OCI-LY1 (cell line): ENCODE measurements at regions not wholly inside any gene's neighbourhood (a gene's known extent, or its start where the extent isn't known, plus 50 kb on each side); places are given as distances from the start of the nearest gene placed in this dataset.

Source experiments
- H2AFZ ChIP-seq: fragments of 200-600 bp; sonication (generic), shearing (Covaris generic); 2 replicates; pipeline ENCODE4 v1.6.0; 2014; ENCODE audit warnings: antibody characterized with exemption, mild to moderate bottlenecking, low read length
- H3F3A ChIP-seq: fragments of 200-600 bp; sonication (generic), shearing (Covaris generic); 2 replicates; pipeline ENCODE4 v1.6.0; 2014; ENCODE audit warnings: mild to moderate bottlenecking, antibody characterized with exemption, low read length, moderate library complexity; ENCODE audit not compliant: insufficient read depth
- H3K27ac ChIP-seq: fragments of 200-600 bp; sonication (generic); 2 replicates; pipeline ENCODE4 v1.5.1; 2014; ENCODE audit warnings: low read length, mixed run types, mild to moderate bottlenecking, low read depth; ENCODE audit not compliant: poor library complexity, severe bottlenecking
- H3K27me3 ChIP-seq: fragments of 200-600 bp; sonication (generic); 2 replicates; pipeline ENCODE4 v1.6.0; 2014; ENCODE audit warnings: antibody characterized with exemption, mild to moderate bottlenecking, low read length, moderate library complexity; ENCODE audit not compliant: insufficient read depth
- H3K36me3 ChIP-seq: fragments of 200-600 bp; sonication (generic); 2 replicates; pipeline ENCODE4 v1.6.1; 2014; ENCODE audit warnings: mild to moderate bottlenecking, antibody characterized with exemption, low read length, moderate library complexity, mixed read lengths; ENCODE audit not compliant: insufficient read depth
- H3K4me1 ChIP-seq: fragments of 200-600 bp; sonication (generic); 2 replicates; pipeline ENCODE4 v1.5.1; 2014; ENCODE audit warnings: mild to moderate bottlenecking, low read length, moderate library complexity; ENCODE audit not compliant: insufficient read depth, severe bottlenecking
- H3K4me2 ChIP-seq: fragments of 200-600 bp; sonication (generic), shearing (Covaris generic); 2 replicates; pipeline ENCODE4 v1.6.1; 2014; ENCODE audit warnings: low read length
- H3K4me3 ChIP-seq: fragments of 200-600 bp; sonication (generic); 2 replicates; pipeline ENCODE4 v1.5.1; 2014; ENCODE audit warnings: low read length, low read depth, mild to moderate bottlenecking, mixed read lengths; ENCODE audit not compliant: poor library complexity, severe bottlenecking
- H3K79me2 ChIP-seq: fragments of 200-600 bp; shearing (Covaris generic); 2 replicates; pipeline ENCODE4 v1.6.1; 2016; ENCODE audit warnings: mixed run types, low read length, mixed read lengths; ENCODE audit not compliant: insufficient read depth
- H3K9ac ChIP-seq: fragments of 200-600 bp; sonication (generic), shearing (Covaris generic); 2 replicates; pipeline ENCODE4 v1.6.1; 2014; ENCODE audit warnings: mild to moderate bottlenecking, low read length, mixed read lengths
- H3K9me2 ChIP-seq: fragments of 200-600 bp; sonication (generic), shearing (Covaris generic); 2 replicates; pipeline ENCODE4 v1.6.1; 2014; ENCODE audit warnings: low read depth, mild to moderate bottlenecking, low read length, mixed read lengths
- H3K9me3 ChIP-seq: fragments of 200-600 bp; shearing (Covaris generic); 2 replicates; pipeline ENCODE4 v1.6.1; 2014; ENCODE audit warnings: low read length, mixed read lengths
- H4K20me1 ChIP-seq: fragments of 200-600 bp; sonication (generic), shearing (Covaris generic); 2 replicates; pipeline ENCODE4 v1.6.0; 2016; ENCODE audit warnings: mild to moderate bottlenecking, low read length; ENCODE audit not compliant: insufficient read depth
- EZH2 ChIP-seq: fragments of 200-600 bp; sonication (generic), shearing (Covaris generic); IDR thresholded peaks from 2 replicates; pipeline ENCODE4 v1.8.0; 2017; ENCODE audit warnings: borderline replicate concordance, mixed run types, mild to moderate bottlenecking, antibody characterized with exemption, low read length, moderate library complexity, mixed read lengths
- TF ChIP-seq, protein P1 (sequence below): fragments of 200-600 bp; sonication (generic), shearing (Covaris generic); IDR thresholded peaks from 2 replicates; pipeline ENCODE4 v1.5.1; 2017; ENCODE audit warnings: mild to moderate bottlenecking, antibody characterized with exemption, low read length, moderate library complexity, mixed read lengths

DNA sequence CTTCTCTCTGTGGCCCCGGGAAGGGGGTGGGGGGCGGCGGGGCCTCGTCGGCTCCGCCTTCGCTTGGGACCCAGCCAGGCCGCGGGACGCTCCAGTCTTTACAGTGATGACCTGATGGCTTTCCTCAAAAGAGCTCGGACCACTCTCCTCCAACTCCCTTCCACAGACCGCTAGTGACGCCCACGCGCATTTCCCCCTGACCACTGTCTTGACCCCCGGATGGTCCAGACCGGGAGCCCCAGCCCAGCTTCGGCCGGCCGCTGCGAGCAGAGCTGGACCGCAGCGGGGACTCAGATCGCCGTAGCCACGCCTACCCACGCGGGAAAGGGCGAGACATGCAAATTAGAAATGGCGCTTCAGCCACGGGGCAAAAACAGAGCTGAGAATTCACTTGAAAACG is 81.6 kb upstream of the RNU2-1 start:
- Histone ChIP-seq H3K4me1 (no peaks in the 10 kb centered on the region), H3K27ac (no peak overlapping the region), H2AFZ (no peak overlapping the region)

DNA sequence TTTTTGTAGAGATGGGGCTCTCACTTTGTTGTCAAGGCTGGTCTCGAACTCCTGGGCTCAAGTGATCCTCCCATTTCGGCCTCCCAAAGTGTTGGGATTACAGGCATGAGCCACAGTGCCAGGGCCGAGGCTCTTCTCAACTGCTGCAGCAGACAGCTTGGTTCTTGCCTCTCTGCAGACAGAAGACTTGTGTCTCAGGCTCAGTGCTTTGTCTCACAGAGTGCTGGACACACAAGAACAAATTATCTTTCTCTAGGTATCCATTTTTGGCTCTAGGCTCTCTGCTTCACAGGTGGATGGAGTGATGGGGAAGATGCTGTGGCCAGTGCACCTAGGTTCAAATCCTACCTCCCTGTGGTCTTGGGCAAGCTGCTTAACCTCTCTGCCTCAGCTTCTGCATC is 80.8 kb upstream of the RNU2-1 start:
- no peak overlapping the region for H3K4me2 ChIP-seq
- no peak overlapping the region for H3K9ac ChIP-seq
- H2AFZ ChIP-seq: no peak overlapping the region
- no peak overlapping the region for H3K27ac ChIP-seq
- no peak overlapping the region for H3K4me3 ChIP-seq
- no peaks in the 10 kb centered on the region for H3K27me3 ChIP-seq
- no peaks in the 10 kb centered on the region for H3F3A ChIP-seq
- no peaks in the 10 kb centered on the region for H3K4me1 ChIP-seq
- no peaks in the 10 kb centered on the region for H3K79me2 ChIP-seq
- TF ChIP-seq, protein P1, sequence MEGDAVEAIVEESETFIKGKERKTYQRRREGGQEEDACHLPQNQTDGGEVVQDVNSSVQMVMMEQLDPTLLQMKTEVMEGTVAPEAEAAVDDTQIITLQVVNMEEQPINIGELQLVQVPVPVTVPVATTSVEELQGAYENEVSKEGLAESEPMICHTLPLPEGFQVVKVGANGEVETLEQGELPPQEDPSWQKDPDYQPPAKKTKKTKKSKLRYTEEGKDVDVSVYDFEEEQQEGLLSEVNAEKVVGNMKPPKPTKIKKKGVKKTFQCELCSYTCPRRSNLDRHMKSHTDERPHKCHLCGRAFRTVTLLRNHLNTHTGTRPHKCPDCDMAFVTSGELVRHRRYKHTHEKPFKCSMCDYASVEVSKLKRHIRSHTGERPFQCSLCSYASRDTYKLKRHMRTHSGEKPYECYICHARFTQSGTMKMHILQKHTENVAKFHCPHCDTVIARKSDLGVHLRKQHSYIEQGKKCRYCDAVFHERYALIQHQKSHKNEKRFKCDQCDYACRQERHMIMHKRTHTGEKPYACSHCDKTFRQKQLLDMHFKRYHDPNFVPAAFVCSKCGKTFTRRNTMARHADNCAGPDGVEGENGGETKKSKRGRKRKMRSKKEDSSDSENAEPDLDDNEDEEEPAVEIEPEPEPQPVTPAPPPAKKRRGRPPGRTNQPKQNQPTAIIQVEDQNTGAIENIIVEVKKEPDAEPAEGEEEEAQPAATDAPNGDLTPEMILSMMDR: no peak
- TF ChIP-seq EZH2: no peak
- H3K9me2 ChIP-seq: no peaks in the 10 kb centered on the region
- no peaks in the 10 kb centered on the region for H3K36me3 ChIP-seq
- peaks cover 4% of the 10 kb centered on the region; the same call in 1 of the 2 replicates for H3K9me3 ChIP-seq
- H4K20me1 ChIP-seq: no peaks in the 10 kb centered on the region

More for the DNA sequence above, 81.6 kb upstream of the RNU2-1 start:
- Histone ChIP-seq H3K36me3 (no peaks in the 10 kb centered on the region), H3K9me2 (no peaks in the 10 kb centered on the region), H3K79me2 (no peaks in the 10 kb centered on the region), H3K9ac (no peak overlapping the region), H3K27me3 (no peaks in the 10 kb centered on the region), H3F3A (no peaks in the 10 kb centered on the region), H4K20me1 (no peaks in the 10 kb centered on the region), H3K4me3 (no peak overlapping the region), H3K4me2 (no peak overlapping the region), H3K9me3 (peaks cover 6% of the 10 kb centered on the region; the same call in 1 of the 2 replicates)
- TF ChIP-seq, protein P1: no peak
- TF ChIP-seq EZH2: no peak

DNA sequence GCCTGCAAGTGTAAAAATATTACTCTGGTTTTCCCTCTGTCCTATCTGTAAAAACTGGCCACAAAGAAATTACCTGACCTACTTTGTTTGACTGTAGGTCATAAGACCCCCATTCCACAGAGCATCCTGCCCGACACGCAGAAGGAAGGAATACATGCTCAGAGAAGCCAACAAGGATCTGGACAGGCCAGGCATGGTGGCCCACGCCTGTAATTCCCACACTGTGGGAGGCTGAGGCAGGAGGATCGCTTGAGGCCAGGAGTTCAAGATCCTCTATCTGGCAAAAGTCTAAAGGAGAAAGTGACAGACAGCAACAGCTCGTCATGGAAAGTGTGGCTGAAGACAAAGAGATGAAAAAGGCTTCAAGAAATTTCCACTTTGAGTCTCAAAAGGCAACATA is 78.2 kb upstream of the RNU2-1 start:
- no peak for TF ChIP-seq EZH2
- TF ChIP-seq, protein P1: no peak

More for the DNA sequence above, 78.2 kb upstream of the RNU2-1 start:
- no peaks in the 10 kb centered on the region for H3K9me2 ChIP-seq
- H3K27me3 ChIP-seq: no peaks in the 10 kb centered on the region
- no peaks in the 10 kb centered on the region for H3K9me3 ChIP-seq
- no peak overlapping the region for H3K4me3 ChIP-seq
- H4K20me1 ChIP-seq: no peaks in the 10 kb centered on the region
- no peaks in the 10 kb centered on the region for H3K36me3 ChIP-seq
- no peak overlapping the region for H3K9ac ChIP-seq
- no peak overlapping the region for H3K27ac ChIP-seq
- no peaks in the 10 kb centered on the region for H3F3A ChIP-seq
- no peaks in the 10 kb centered on the region for H3K4me1 ChIP-seq
- H3K79me2 ChIP-seq: no peaks in the 10 kb centered on the region
- no peak overlapping the region for H2AFZ ChIP-seq
- no peak overlapping the region for H3K4me2 ChIP-seq
